Transverse colon (tissue), 4 donors: ENCODE measurements at regions not wholly inside any gene's neighbourhood (a gene's known extent, or its start where the extent isn't known, plus 50 kb on each side); places are given as distances from the start of the nearest gene placed in this dataset.

ENCODE experiments used
- DNase-seq: peaks from one replicate; pipeline ENCODE4 v3.0.0-alpha.2; 2019
- H3K27ac ChIP-seq, 4 donors: fragments of 200-600 bp; sonication (generic); 2 replicates each; pipeline ENCODE4 v1.5.1; 2016 to 2018; ENCODE audit warnings: inconsistent platforms in 4 of 4
- H3K27me3 ChIP-seq: fragments of 200-600 bp; sonication (generic); 2 replicates; pipeline ENCODE4 v1.5.1; 2017; ENCODE audit warnings: inconsistent platforms
- H3K36me3 ChIP-seq, 4 donors: fragments of 200-600 bp; sonication (generic); 2 replicates each; pipeline ENCODE4 v1.5.1; 2017 to 2019; ENCODE audit warnings: inconsistent platforms in 4 of 4
- H3K4me1 ChIP-seq, 4 donors: fragments of 200-600 bp; sonication (generic); 2 replicates each; pipeline ENCODE4 v1.5.1; 2017 to 2020; ENCODE audit warnings: inconsistent platforms in 4 of 4
- H3K4me3 ChIP-seq, 4 donors: fragments of 200-600 bp; sonication (generic); 1 replicate in 1 of 4; 2 replicates in 3 of 4; pipeline versions ENCODE4 v1.5.1 to v1.6.1; 2017 to 2019; ENCODE audit warnings: inconsistent platforms in 4 of 4
- H3K9me3 ChIP-seq, 2 donors: fragments of 200-600 bp; sonication (generic); 2 replicates each; pipeline ENCODE4 v1.5.1; 2017 to 2019; ENCODE audit warnings: inconsistent platforms in 2 of 2
- CTCF ChIP-seq, 5 experiments: fragments of 200-600 bp in 3 of 5; fragments of 450-650 bp in 2 of 5; sonication (generic) in 3 of 5; IDR thresholded peaks; 1 replicate in 2 of 5; 2 replicates in 3 of 5; pipeline ENCODE4 v1.5.1; 2016 to 2017; ENCODE audit warnings: antibody characterized with exemption in 5 of 5, inconsistent platforms in 3 of 5, mild to moderate bottlenecking in 2 of 5, moderate library complexity in 1 of 5
- EP300 ChIP-seq: sonication (generic); formaldehyde crosslinking; IDR thresholded peaks from one replicate; pipeline ENCODE4 v1.6.1; 2017; ENCODE audit warnings: antibody characterized with exemption, low read depth
- POLR2A ChIP-seq: fragments of 450-650 bp; IDR thresholded peaks from one replicate; pipeline ENCODE4 v1.6.1; 2016; ENCODE audit warnings: antibody characterized with exemption, mild to moderate bottlenecking, moderate library complexity
- POLR2AphosphoS5 ChIP-seq, 3 donors: sonication (generic); formaldehyde crosslinking; IDR thresholded peaks; one replicate each; pipeline ENCODE4 v1.6.1; 2016; ENCODE audit warnings: antibody characterized with exemption in 3 of 3
- WGBS, 2 donors: methylation state at CpG; one replicate each; pipeline ENCODE4 v1.1.5; 2018; ENCODE audit warnings: low coverage in 1 of 2; 5-methylcytosine and 5-hydroxymethylcytosine counted together
- in situ Hi-C, 4 donors: fragments of 200-750 bp; cut with MboI; loops; one replicate each; pipeline versions ENCODE4 v1.15.0 to v1.15.1; 2017; ENCODE audit warnings: low sequenced_read_pairs in 3 of 4, low pct_ligation_motif_present in 1 of 4, low pct_unique_long_range_greater_than_20kb in 1 of 4
- intact Hi-C: fragments of 100-400 bp; cut with DNase I; formaldehyde crosslinking; loops from one replicate; pipeline ENCODE4 v1.15.1; 2023; ENCODE audit warnings: low total_unique reads

- Histone ChIP-seq H3K27me3 (no peaks in the 10 kb centered on the region), H3K36me3 (no peaks in the 10 kb centered on the region), H3K9me3 (no peaks in the 10 kb centered on the region), H3K4me3 (no peak overlapping the region), H3K4me1 (no peaks in the 10 kb centered on the region), H3K27ac (no peak overlapping the region)
- in situ Hi-C loops (no loop called here), intact Hi-C loops (no loop called here)
- no peak for DNase-seq
- 74% methylated on average over 4 of the region's 4 CpGs; no CpG with 5 or more reads in 1 of the 2 donors for WGBS, 2 donors
- TF ChIP-seq CTCF (IDR thresholded peaks at IDR 0.05) (no peak), POLR2A (no peak)
Measured at GRCh38 chr10:128982616-128982915, 484.5 kb upstream of the MGMT start.

- no peak for DNase-seq
- no peak for TF ChIP-seq CTCF (IDR thresholded peaks at IDR 0.05)
- no peak for TF ChIP-seq POLR2AphosphoS5 (IDR thresholded peaks at IDR 0.05)
- Histone ChIP-seq H3K4me1 (no peaks in the 10 kb centered on the region), H3K9me3 (no peaks in the 10 kb centered on the region), H3K27ac (no peak overlapping the region), H3K4me3 (no peak overlapping the region), H3K27me3 (no peaks in the 10 kb centered on the region), H3K36me3 (no peaks in the 10 kb centered on the region)
- intact Hi-C loops: no loop called here
- WGBS, 2 donors: 47 to 50% methylated on average over 1 of the region's 1 CpG
- in situ Hi-C loops: no loop called here
Measured at GRCh38 chr10:128985036-128985435, 482.0 kb upstream of the MGMT start.

DNA sequence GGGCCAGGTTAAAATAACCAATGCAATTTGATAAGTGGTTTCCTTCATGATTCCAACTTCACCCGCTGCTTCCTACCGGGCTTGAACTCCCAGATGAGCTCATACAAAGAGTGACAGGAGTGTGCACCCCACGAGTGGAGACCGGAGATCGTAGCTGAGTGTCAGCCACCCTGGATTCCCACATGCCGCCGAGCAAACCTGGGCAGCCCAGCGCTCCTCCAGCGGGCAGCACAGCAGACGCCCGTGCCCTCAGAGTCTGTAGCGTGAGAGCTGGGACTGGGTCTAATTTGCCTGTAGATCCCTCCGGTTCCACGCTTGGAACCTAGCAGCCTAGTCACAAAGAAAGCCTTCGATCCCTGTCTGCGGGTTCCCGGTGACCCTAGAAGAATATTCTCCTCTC is 476.1 kb upstream of the MGMT start:
- in situ Hi-C loops: no loop called here
- no peaks in the 10 kb centered on the region for H3K4me1 ChIP-seq
- no peaks in the 10 kb centered on the region for H3K27me3 ChIP-seq
- no peaks in the 10 kb centered on the region for H3K36me3 ChIP-seq
- H3K9me3 ChIP-seq: no peaks in the 10 kb centered on the region
- intact Hi-C loops: no loop called here
- no peak overlapping the region for H3K4me3 ChIP-seq
- no peak for DNase-seq
- no peak overlapping the region for H3K27ac ChIP-seq
- TF ChIP-seq CTCF (IDR thresholded peaks at IDR 0.05) (no peak), EP300 (no peak), POLR2A (no peak), POLR2AphosphoS5 (IDR thresholded peaks at IDR 0.05) (no peak)
- whole genome bisulfite sequencing, 2 donors: 77 to 86% methylated on average over 3 to 17 of the region's 17 CpGs

DNA sequence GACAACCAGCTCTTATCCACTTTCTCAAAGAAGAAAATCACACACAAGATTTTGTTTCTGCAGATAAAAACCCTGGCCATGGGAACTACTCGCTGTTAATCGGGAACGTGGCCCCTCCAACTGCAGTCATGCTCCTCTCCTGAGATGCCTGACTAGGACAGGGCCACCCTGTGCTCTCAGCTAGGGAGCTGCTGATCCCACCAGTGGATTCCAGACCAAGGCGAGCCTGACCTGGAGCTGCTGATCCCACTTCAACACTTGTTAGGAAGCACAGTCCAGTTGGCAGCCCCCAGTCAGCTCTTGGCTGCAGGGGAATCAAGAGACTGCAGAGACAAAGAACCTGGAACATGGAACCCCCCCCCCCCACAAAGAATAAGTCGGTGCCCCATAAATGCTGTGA is 474.3 kb upstream of the MGMT start:
- no peaks in the 10 kb centered on the region for H3K36me3 ChIP-seq
- no peaks in the 10 kb centered on the region for H3K27me3 ChIP-seq
- TF ChIP-seq EP300: no peak
- no peak for TF ChIP-seq CTCF (IDR thresholded peaks at IDR 0.05)
- TF ChIP-seq POLR2A: no peak
- TF ChIP-seq POLR2AphosphoS5 (IDR thresholded peaks at IDR 0.05): no peak
- no peaks in the 10 kb centered on the region for H3K4me1 ChIP-seq
- no peak for DNase-seq
- no peak overlapping the region for H3K27ac ChIP-seq
- 87 to 91% methylated on average over 3 to 5 of the region's 5 CpGs for WGBS, 2 donors
- in situ Hi-C loops: no loop called here
- no peak overlapping the region for H3K4me3 ChIP-seq
- intact Hi-C loops: no loop called here
- H3K9me3 ChIP-seq: no peaks in the 10 kb centered on the region
